Sigmoid colon (tissue), 4 donors: ENCODE measurements at regions not wholly inside any gene's neighbourhood (a gene's known extent, or its start where the extent isn't known, plus 50 kb on each side); places are given as distances from the start of the nearest gene placed in this dataset.

ENCODE experiments used
- POLR2AphosphoS5 ChIP-seq, 4 donors: sonication (generic); formaldehyde crosslinking; IDR thresholded peaks; one replicate each; pipeline ENCODE4 v1.6.1; 2017; ENCODE audit warnings: antibody characterized with exemption in 4 of 4
- TF ChIP-seq, protein P1 (sequence below), 4 experiments: fragments of 450-650 bp in 3 of 4; fragments of 200-600 bp in 1 of 4; IDR thresholded peaks; one replicate each; pipeline ENCODE4 v1.5.1; 2016 to 2019; ENCODE audit warnings: antibody characterized with exemption in 4 of 4, mild to moderate bottlenecking in 3 of 4, moderate library complexity in 2 of 4

DNA sequence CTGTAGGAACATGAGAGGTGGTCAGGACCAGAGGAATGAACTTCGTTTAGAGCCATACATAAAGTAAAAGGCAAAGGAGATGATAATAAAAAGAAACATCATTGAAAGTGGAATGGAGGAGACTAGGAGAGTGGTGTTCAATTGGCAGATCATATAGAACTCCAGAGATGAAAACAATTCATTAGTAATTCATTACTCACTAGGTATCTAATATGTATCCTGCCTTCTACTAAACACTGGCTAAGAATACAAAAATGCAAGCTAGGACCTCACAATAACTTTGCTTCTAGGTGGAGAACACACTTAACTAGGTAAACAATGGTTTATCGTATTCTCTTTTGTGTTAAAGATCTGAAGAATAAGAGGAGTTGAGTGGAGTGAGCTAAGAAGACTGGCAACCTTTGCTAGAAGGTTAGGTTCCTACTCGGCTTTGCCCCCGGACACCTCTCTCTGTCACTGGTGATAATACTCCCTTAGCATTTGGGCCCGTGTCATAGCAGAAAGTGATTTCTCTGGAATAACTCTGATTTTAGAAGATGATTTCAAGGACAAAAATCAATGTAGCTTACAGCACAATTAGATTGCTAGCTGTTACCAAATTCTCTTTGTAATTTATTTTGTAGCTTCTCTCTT, 88.6 kb upstream of the IFNE start:
- TF ChIP-seq, protein P1, sequence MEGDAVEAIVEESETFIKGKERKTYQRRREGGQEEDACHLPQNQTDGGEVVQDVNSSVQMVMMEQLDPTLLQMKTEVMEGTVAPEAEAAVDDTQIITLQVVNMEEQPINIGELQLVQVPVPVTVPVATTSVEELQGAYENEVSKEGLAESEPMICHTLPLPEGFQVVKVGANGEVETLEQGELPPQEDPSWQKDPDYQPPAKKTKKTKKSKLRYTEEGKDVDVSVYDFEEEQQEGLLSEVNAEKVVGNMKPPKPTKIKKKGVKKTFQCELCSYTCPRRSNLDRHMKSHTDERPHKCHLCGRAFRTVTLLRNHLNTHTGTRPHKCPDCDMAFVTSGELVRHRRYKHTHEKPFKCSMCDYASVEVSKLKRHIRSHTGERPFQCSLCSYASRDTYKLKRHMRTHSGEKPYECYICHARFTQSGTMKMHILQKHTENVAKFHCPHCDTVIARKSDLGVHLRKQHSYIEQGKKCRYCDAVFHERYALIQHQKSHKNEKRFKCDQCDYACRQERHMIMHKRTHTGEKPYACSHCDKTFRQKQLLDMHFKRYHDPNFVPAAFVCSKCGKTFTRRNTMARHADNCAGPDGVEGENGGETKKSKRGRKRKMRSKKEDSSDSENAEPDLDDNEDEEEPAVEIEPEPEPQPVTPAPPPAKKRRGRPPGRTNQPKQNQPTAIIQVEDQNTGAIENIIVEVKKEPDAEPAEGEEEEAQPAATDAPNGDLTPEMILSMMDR (IDR thresholded peaks at IDR 0.05): no peak
- no peak for TF ChIP-seq POLR2AphosphoS5 (IDR thresholded peaks at IDR 0.05)
